NCI-H1417 treated with DMSO at 0.1 percent for 48 hours (cell line): ENCODE measurements at regions not wholly inside any gene's neighbourhood (a gene's known extent, or its start where the extent isn't known, plus 50 kb on each side); places are given as distances from the start of the nearest gene placed in this dataset.
"Not testable (repeated sequence)": the region's sequence is repeated elsewhere in the genome, so short reads cannot be mapped to it uniquely, and the experiment has no call there.

Experiments
- DNase-seq: peaks from one replicate; lab custom pipeline; 2025; lab: John Stamatoyannopoulos, UW

DNA sequence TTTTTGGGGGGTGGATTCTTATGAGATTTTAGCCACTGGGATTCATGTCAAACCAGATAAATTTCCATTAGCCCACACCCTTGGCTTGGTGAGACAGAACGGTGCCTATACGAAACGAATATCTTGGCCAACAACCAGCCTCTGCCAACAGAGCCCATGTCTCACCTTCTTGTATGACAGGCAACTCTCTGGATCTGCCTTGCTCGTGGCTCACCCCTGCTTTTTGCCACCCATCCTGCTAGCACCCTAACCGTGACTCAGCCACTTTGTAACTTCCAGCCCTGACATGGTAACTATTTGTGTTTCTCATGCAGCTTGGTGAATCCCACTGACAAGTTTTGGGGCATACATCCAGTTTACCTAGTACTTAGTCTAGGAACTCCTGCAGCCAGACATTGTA, 457.0 kb downstream of the SPATA31D1 start:
- no peak for DNase-seq

DNA sequence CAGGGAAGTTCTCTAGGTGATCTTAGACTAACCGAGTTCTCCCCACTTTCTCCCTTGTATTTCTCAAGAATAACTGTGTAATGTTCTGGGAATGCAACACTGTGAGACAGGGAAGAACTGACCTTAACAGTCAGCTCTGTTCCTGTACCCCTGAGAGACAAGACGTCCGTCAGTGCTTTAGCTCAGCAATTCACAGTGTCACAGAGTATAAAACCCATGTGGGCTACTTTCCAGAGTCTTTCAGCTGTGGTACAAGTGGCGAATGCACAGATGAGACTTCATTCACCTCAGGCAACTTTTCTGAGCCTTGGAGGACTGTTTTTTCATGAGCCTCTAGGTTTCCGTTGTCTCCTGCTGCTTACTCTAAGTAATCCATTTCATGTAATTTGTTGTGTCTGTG, 458.8 kb downstream of the SPATA31D1 start:
- no peak for DNase-seq

- DNase-seq: no peak
Observed at GRCh38 chr9:82449986-82450385, 461.4 kb downstream of the SPATA31D1 start.

GRCh38 chr9:82454509-82455190, 466.1 kb downstream of the SPATA31D1 start:
- DNase-seq: no peak

DNA sequence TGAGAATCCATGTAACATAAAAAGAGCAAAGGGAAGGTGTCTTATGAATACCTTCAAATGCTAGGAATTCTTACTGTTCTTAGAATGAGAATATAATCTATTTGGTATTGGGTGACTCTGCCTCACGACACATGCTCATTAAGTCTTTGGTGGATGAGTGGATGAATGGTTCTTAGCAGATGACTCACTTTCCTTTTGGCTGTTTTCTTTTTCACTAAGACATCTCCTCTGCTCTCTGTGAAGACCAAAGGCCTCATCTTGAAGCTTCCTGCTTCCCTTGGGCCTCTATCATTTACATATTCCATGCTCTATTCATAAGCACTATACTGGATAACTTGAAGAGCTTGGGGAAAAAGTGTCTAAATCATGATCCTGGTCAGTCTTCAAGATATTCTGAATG, 468.1 kb downstream of the SPATA31D1 start:
- DNase-seq: no peak

DNA sequence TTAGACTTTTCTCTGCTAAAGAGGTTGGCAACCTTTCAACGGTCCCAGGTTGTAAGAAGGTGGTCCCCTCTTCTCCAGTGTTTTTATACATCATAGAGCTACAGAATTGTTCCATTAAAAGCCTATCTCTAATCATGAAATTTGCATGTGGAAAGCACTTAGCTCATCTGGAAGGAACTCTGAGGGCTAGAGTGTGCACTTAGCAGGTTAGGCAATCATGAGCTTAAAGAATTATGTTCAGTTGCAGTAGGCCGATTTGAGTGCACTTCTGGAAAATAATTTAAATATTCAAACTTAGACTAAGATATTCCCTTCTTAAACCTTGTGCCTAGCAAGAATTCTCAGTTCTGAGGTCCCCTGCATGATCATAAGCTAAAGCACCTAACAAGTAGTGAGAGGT, 468.7 kb downstream of the SPATA31D1 start:
- no peak for DNase-seq

DNA sequence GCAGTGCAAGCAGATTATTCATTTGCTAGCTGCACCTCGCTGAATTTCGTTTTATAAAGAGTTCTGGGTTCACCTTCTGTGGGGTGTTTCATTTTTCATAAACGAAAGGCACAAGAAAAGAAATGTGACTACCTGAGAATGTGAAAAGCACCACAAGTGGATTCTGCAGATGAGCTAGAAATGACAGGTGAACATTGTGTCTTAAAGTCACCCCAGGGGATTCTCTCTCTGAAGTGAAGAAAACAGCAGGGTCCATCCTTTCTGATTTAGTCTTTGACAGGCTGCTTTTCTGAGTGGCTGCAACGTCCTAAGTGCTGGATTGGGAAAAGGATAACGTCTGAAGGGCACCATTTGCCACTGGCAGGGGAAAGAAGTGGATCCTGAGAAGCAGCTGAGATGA, 469.3 kb downstream of the SPATA31D1 start:
- DNase-seq: no peak

DNA sequence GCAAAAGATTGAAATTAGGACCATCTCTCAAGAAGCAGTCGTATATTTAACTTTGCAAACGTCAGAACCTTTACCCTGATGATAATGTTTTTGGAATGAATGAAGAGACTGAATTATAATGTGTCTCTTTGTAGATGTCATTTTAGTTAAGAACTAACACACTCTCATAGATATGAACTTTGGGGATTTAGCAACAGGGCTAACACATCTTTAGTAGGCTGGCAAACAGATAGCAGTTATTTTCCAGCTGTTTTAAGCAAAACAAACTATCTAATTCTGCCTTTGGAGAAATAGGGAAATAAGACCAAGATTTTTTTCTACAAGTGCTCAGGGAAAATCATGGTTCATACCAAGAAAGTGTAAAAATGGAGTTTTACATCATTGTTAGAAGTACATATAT, 469.7 kb downstream of the SPATA31D1 start:
- DNase-seq: no peak

GRCh38 chr9:82466616-82467260, 478.2 kb downstream of the SPATA31D1 start:
- DNase-seq: no peak

DNA sequence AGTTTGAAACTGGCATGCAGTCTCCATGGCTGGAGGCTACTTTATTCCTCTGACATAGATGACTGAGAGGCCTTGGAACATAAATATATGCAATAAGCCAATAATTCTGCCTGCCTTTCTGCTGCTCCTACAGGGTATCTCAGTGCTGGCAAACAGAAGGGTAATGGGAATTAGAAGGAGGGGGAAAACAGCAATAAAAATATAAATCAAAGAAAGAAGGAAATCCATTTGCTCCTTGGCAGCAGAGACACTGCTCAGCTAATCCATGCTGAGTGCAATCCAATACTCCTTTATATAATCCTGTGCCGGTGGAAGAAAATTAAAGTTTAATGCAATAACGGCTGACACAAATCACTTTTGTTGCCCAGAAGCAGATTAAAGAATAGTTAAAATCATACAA, 478.9 kb downstream of the SPATA31D1 start:
- no peak for DNase-seq

DNA sequence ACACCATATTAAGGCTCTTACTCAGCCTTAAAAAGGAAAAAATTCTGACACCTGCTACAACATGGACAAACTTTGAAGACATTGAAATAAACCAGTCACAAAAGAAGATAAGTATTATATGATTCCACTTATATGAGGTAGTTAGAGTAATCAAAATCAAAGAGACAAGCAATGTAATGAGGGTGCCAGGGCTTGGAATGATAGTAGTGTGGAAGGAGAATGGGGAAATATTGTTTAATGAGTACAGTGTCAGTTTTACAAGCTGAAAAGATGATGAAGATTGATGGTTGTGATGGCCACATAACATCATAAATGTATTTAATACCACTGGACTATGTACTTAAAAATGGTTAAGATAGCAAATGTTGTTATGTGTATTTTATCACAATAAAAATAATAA, 485.7 kb downstream of the SPATA31D1 start:
- no peak for DNase-seq

GRCh38 chr9:82475584-82476301, 487.2 kb downstream of the SPATA31D1 start:
- no peak for DNase-seq

GRCh38 chr9:82480921-82481320, 492.3 kb downstream of the SPATA31D1 start:
- no peak for DNase-seq

DNA sequence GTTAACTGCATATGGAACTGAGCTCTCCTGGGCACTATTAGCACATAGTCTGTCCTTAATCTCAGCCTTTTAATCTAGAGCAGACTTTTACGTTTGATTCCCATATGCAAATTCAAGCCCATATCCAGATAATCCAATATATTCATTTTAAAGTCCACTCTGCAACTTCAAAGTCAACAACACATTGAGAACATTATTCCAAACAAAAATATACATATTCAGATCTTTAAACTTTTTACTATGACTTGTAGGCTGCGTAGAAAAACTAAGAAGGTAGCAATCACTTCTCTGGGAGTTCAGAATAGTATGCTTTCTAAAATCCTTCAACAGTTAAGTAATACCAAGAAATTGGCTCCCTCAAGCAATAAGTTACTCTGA, 499.4 kb downstream of the SPATA31D1 start:
- no peak for DNase-seq

- no peak for DNase-seq
Observed at GRCh38 chr9:82488313-82489200, 500.0 kb downstream of the SPATA31D1 start.

GRCh38 chr9:82489201-82489821, 500.7 kb downstream of the SPATA31D1 start:
- no peak for DNase-seq

DNA sequence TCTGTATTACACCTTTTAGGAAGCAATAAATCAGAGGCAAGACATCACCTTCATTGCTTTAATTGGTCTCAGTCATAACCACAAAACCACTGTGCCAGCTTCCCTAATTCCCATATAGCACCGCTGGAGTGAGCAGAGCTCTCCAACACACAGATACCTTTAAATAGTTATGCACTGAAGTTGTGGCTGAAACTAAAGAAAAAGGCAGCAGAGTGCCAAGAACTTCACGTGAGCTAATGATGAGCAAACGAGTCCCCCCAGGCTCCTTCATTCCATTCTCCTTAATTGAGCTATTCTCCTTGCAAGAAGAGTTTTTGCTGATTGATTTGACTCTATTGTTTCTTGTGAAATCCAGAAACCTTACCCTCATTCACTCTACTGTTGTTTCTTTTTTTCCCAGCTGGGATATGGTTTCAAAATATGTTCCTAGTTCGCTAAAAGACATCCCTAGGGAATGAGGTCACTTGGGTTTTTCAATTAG, 501.5 kb downstream of the SPATA31D1 start:
- DNase-seq: no peak

DNA sequence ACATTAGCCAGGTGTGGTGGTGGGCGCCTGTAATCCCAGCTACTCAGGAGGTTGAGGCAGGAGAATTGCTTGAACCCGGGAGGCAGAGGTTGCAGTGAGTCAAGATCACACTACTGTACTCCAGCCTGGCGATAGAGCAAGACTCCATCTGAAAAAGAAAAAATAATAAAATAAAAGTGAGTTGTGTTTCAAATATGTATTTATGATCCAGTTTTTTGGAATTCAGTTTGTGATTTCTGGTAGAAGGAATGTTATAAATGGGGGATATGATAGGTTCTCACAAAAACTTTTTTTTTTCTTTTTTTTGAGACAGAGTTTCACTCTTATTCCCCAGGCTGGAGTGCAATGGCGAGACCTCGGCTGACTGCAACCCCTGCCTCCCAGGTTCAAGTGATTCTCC, 502.2 kb downstream of the SPATA31D1 start:
- not testable (repeated sequence) for DNase-seq

DNA sequence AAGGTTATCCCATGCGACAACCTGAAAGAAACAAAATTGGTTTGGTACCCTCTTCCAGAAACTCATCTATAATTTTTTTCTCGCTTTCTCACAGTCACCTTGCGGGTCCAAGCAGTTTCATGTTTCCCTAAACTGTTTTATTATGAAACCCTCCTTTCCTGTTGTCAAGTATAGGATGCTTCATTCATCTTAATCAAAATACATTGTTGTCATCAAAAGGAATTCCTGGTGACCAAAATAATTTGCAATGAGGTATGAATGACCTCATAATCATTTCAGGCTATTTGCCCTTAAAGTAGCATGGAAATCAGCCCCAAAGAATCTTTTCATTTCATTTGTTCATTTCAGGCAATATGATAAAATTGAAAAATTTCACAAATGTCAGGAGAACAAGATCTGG, 503.0 kb downstream of the SPATA31D1 start:
- no peak for DNase-seq

- DNase-seq: no peak
Observed at GRCh38 chr9:82492274-82492673, 503.7 kb downstream of the SPATA31D1 start.

DNA sequence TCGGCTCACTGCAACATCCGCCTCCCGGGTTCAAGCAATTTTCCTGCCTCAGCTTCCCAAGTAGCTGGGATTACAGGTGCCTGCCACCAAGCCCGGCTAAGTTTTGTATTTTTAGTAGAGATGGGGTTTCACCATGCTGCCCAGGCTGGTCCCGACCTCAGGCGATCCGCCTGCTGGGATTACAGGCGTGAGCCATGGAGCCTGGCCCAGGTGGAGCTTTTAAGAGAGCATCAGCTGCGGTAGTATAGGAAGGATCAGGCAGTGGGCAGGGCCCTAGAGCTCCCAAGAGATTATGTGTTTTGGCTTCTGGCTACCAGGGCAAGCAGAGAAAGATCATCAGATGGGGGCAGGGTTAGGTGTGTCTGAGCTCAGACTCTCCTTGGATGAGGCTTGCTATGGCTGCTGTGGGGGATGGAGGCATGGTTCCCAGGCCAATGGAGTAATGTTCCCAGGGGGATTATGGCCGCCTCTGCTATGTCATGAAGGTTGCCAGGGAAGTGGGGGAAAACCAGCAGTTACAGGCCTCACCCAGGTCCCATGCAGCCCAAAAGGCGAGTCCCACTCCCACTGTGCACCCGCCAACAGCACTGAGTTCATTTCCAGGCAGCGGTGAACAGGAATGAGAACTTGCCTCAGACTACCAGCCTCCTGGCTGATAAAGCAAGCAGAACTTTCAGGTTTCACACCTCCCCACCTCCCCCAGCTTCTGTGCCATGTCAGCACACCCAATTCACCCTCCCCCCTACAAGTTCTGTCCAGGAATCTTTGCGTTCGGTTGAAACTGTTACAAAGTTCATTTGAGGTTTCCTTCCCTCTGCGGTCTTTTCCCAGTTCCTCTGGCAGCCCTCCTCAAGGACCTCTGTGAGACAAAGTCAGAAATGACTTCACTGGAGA, 507.6 kb downstream of the SPATA31D1 start:
- DNase-seq: no peak
